BE2C (cell line): ENCODE measurements at regions not wholly inside any gene's neighbourhood (a gene's known extent, or its start where the extent isn't known, plus 50 kb on each side); places are given as distances from the start of the nearest gene placed in this dataset.
"Not testable (repeated sequence)": the region's sequence is repeated elsewhere in the genome, so short reads cannot be mapped to it uniquely, and the experiment has no call there.

Source experiments
- DNase-seq: peaks from one replicate; pipeline ENCODE4 v3.0.0-alpha.2; 2020
- H3K27me3 ChIP-seq: fragments of 250-450 bp; sonication (Bioruptor Pico); 2 replicates; pipeline ENCODE4 v1.5.1; 2020; ENCODE audit warnings: mild to moderate bottlenecking
- H3K36me3 ChIP-seq: fragments of 250-450 bp; sonication (Bioruptor Pico); 2 replicates; pipeline ENCODE4 v1.5.1; 2020; ENCODE audit warnings: mild to moderate bottlenecking
- H3K4me1 ChIP-seq: fragments of 250-450 bp; sonication (Bioruptor Pico); 2 replicates; pipeline ENCODE4 v1.5.1; 2020
- H3K4me3 ChIP-seq: 2 replicates; pipeline ENCODE4 v1.5.1; 2011; ENCODE audit warnings: low read depth, low read length
- H3K9me3 ChIP-seq: fragments of 250-450 bp; sonication (Bioruptor Pico); 2 replicates; pipeline ENCODE4 v1.5.1; 2020
- CTCF ChIP-seq: IDR thresholded peaks from 2 replicates; pipeline ENCODE4 v1.5.1; 2012; ENCODE audit warnings: mild to moderate bottlenecking, low read depth, low read length

GRCh38 chr7:24108906-24109376 is 175.0 kb upstream of the NPY start:
- H3K4me1 ChIP-seq: no peaks in the 10 kb centered on the region

GRCh38 chr7:24110056-24110455 is 173.9 kb upstream of the NPY start:
- H3K27me3 ChIP-seq: no peaks in the 10 kb centered on the region
- TF ChIP-seq CTCF: no peak
- no peaks in the 10 kb centered on the region for H3K36me3 ChIP-seq
- H3K4me3 ChIP-seq: no peak overlapping the region
- no peaks in the 10 kb centered on the region for H3K4me1 ChIP-seq
- DNase-seq: no peak
- no peaks in the 10 kb centered on the region for H3K9me3 ChIP-seq

More at GRCh38 chr7:24108906-24109376, 175.0 kb upstream of the NPY start:
- H3K9me3 ChIP-seq: no peaks in the 10 kb centered on the region
- no peaks in the 10 kb centered on the region for H3K27me3 ChIP-seq
- no peak for DNase-seq
- no peak overlapping the region for H3K4me3 ChIP-seq
- no peak for TF ChIP-seq CTCF
- H3K36me3 ChIP-seq: no peaks in the 10 kb centered on the region

DNA sequence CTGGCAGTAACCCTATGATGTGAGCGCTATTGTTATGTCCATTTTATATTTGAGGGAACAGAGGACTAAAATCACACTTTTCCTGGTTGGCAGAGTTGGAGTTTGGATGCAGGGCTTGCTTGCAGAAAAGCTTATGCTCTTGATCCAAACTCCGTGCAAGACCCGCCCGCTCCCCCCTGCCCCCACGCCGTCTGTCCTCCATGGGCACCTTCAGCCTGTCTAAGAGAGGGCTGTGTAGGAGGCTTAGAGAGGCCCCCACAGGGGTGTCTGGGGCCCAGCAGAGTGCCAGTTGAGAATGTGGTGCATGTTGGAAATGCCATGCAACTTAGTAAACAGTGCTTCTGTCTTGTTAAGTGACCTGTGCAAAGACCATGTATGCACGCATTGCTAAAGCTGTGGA is 170.5 kb upstream of the NPY start:
- H3K4me3 ChIP-seq: no peak overlapping the region
- no peaks in the 10 kb centered on the region for H3K27me3 ChIP-seq
- H3K4me1 ChIP-seq: no peaks in the 10 kb centered on the region
- no peaks in the 10 kb centered on the region for H3K9me3 ChIP-seq
- TF ChIP-seq CTCF: no peak
- no peaks in the 10 kb centered on the region for H3K36me3 ChIP-seq
- no peak for DNase-seq

- Histone ChIP-seq H3K4me1 (no peaks in the 10 kb centered on the region), H3K36me3 (no peaks in the 10 kb centered on the region), H3K27me3 (no peaks in the 10 kb centered on the region), H3K4me3 (no peak overlapping the region), H3K9me3 (no peaks in the 10 kb centered on the region)
- TF ChIP-seq CTCF: no peak
- no peak for DNase-seq
Measured at GRCh38 chr7:24115661-24116060, 168.3 kb upstream of the NPY start.

GRCh38 chr7:24117903-24118499 is 166.0 kb upstream of the NPY start:
- H3K4me1 ChIP-seq, H3K9me3 ChIP-seq, H3K4me3 ChIP-seq, DNase-seq, H3K36me3 ChIP-seq, H3K27me3 ChIP-seq: not testable (repeated sequence)

- no peak for TF ChIP-seq CTCF
- DNase-seq: no peak
Measured at GRCh38 chr7:24119852-24120251, 164.1 kb upstream of the NPY start.

More at GRCh38 chr7:24119852-24120251, 164.1 kb upstream of the NPY start:
- Histone ChIP-seq H3K4me3 (no peak overlapping the region), H3K27me3 (no peaks in the 10 kb centered on the region), H3K9me3 (no peaks in the 10 kb centered on the region), H3K36me3 (no peaks in the 10 kb centered on the region), H3K4me1 (no peaks in the 10 kb centered on the region)
